ENCODE measurements at regions not wholly inside any gene's neighbourhood (a gene's known extent, or its start where the extent isn't known, plus 50 kb on each side); places are given as distances from the start of the nearest gene placed in this dataset.

GRCh38 chr1:166307261-166308188 is 140.7 kb upstream of the FAM78B start:
- TF ChIP-seq FOXM1 (IDR thresholded peaks at IDR 0.05; ENCODE audit: borderline replicate concordance), result no peak
- TF ChIP-seq NFRKB (IDR thresholded peaks at IDR 0.05), result no peak
- no peak for TF ChIP-seq SUZ12 (IDR thresholded peaks at IDR 0.05)
- no peak for TF ChIP-seq FOXA1 (IDR thresholded peaks at IDR 0.05)
- no peak for TF ChIP-seq LEF1 (IDR thresholded peaks at IDR 0.05; ENCODE audit: borderline replicate concordance)
- TF ChIP-seq FOXK2 (IDR thresholded peaks at IDR 0.05), result no peak
- TF ChIP-seq TARDBP (IDR thresholded peaks at IDR 0.05), result no peak
- TF ChIP-seq ARNT (IDR thresholded peaks at IDR 0.05), result no peak
- TF ChIP-seq CTBP1 (IDR thresholded peaks at IDR 0.05; ENCODE audit: borderline replicate concordance), result no peak
- TF ChIP-seq PKNOX1 (IDR thresholded peaks at IDR 0.05), result no peak
